MV-4-11 (cell line): ENCODE measurements at regions not wholly inside any gene's neighbourhood (a gene's known extent, or its start where the extent isn't known, plus 50 kb on each side); places are given as distances from the start of the nearest gene placed in this dataset.
"Not testable (repeated sequence)": the region's sequence is repeated elsewhere in the genome, so short reads cannot be mapped to it uniquely, and the experiment has no call there.

Source experiments
- DNase-seq: peaks from one replicate; lab custom pipeline; 2025; lab: John Stamatoyannopoulos, UW

- DNase-seq: no peak
Measured at GRCh38 chr2:209160800-209161588, 262.9 kb upstream of the MAP2 start.

- DNase-seq: no peak
Measured at GRCh38 chr2:209162129-209162528, 261.7 kb upstream of the MAP2 start.

- no peak for DNase-seq
Measured at GRCh38 chr2:209181984-209182383, 241.9 kb upstream of the MAP2 start.

- DNase-seq: not testable (repeated sequence)
Measured at GRCh38 chr2:209186886-209187285, 237.0 kb upstream of the MAP2 start.

- no peak for DNase-seq
Measured at GRCh38 chr2:209189893-209190292, 234.0 kb upstream of the MAP2 start.

- DNase-seq: no peak
Measured at GRCh38 chr2:209191139-209191538, 232.7 kb upstream of the MAP2 start.

- no peak for DNase-seq
Measured at GRCh38 chr2:209194717-209195116, 229.1 kb upstream of the MAP2 start.

- peak; percentile 27 for DNase-seq
Measured at GRCh38 chr2:209208211-209208610, 215.6 kb upstream of the MAP2 start.

GRCh38 chr2:209209943-209210342 is 213.9 kb upstream of the MAP2 start:
- DNase-seq: no peak

- no peak for DNase-seq
Measured at GRCh38 chr2:209230560-209230959, 193.3 kb upstream of the MAP2 start.

GRCh38 chr2:209236377-209236776 is 187.5 kb upstream of the MAP2 start:
- no peak for DNase-seq

GRCh38 chr2:209238765-209239584 is 184.9 kb upstream of the MAP2 start:
- DNase-seq: peak; percentile 13

GRCh38 chr2:209239585-209239938 is 184.3 kb upstream of the MAP2 start:
- DNase-seq: no peak

- DNase-seq: no peak
Measured at GRCh38 chr2:209240204-209240603, 183.6 kb upstream of the MAP2 start.

- peak; percentile 43 for DNase-seq
Measured at GRCh38 chr2:209253544-209253943, 170.3 kb upstream of the MAP2 start.

- DNase-seq: no peak
Measured at GRCh38 chr2:209259767-209260166, 164.1 kb upstream of the MAP2 start.

GRCh38 chr2:209260281-209260680 is 163.6 kb upstream of the MAP2 start:
- DNase-seq: no peak

- not testable (repeated sequence) for DNase-seq
Measured at GRCh38 chr2:209261366-209262053, 162.3 kb upstream of the MAP2 start.

- DNase-seq: no peak
Measured at GRCh38 chr2:209269024-209269423, 154.8 kb upstream of the MAP2 start.

- no peak for DNase-seq
Measured at GRCh38 chr2:209276000-209276399, 147.8 kb upstream of the MAP2 start.

GRCh38 chr2:209277444-209277843 is 146.4 kb upstream of the MAP2 start:
- no peak for DNase-seq

GRCh38 chr2:209298601-209299000 is 125.2 kb upstream of the MAP2 start:
- no peak for DNase-seq

GRCh38 chr2:209299478-209299877 is 124.4 kb upstream of the MAP2 start:
- DNase-seq: not testable (repeated sequence)
